Endothelial cell of umbilical vein (primary cell): ENCODE measurements at regions not wholly inside any gene's neighbourhood (a gene's known extent, or its start where the extent isn't known, plus 50 kb on each side); places are given as distances from the start of the nearest gene placed in this dataset.

Experiments used
- BruUV-seq: library from RNA; stranded (reverse); fragments of 400-500 nt; replicated peaks from 2 replicates; lab custom pipeline; 2021; lab: Mats Ljungman, UMichigan
- CTCF ChIA-PET: fragments of 300-600, 350-600 bp; sonication (Branson Sonifier 250); formaldehyde crosslinking; loops from one replicate; lab custom pipeline; 2021; ENCODE audit warnings: antibody characterized with exemption, inconsistent platforms; lab: Charles Lee
- POLR2A ChIA-PET: fragments of 300-600, 350-600 bp; sonication (Branson Sonifier 250); formaldehyde crosslinking; loops from one replicate; lab custom pipeline; 2021; ENCODE audit warnings: antibody characterized with exemption, inconsistent platforms; lab: Charles Lee
- DNase-seq: peaks from one replicate; pipeline ENCODE4 v3.0.0-alpha.2; 2011; ENCODE audit warnings: low read depth, low spot score
- FAIRE-seq: peaks from 2 replicates; lab custom pipeline; 2011; peaks lifted over from hg19 to GRCh38; lab: Jason Lieb, UNC
- H2AFZ ChIP-seq: 2 replicates; pipeline ENCODE4 v1.6.0; 2012; ENCODE audit warnings: low read depth, low read length, control low read depth, inconsistent platforms
- H3K27ac ChIP-seq: 2 replicates; pipeline ENCODE4 v1.5.1; 2011; ENCODE audit warnings: low read depth, mild to moderate bottlenecking, control low read depth, low read length, moderate library complexity; ENCODE audit not compliant: insufficient read depth
- H3K27me3 ChIP-seq, 2 experiments: 2 replicates each; pipeline versions ENCODE4 v1.6.0 to v1.6.1; 2011; ENCODE audit warnings: low read length in 2 of 2, mixed read lengths in 1 of 2; ENCODE audit not compliant: control insufficient read depth in 2 of 2, insufficient read depth in 2 of 2
- H3K36me3 ChIP-seq, 2 experiments: 2 replicates in 1 of 2; 3 replicates in 1 of 2; pipeline ENCODE4 v1.5.1; 2011; ENCODE audit warnings: low read length in 2 of 2, mild to moderate bottlenecking in 1 of 2, moderate library complexity in 1 of 2; ENCODE audit not compliant: control insufficient read depth in 2 of 2, insufficient read depth in 2 of 2; ENCODE audit errors: extremely low read depth in 1 of 2
- H3K4me1 ChIP-seq: 3 replicates; pipeline ENCODE4 v1.5.1; 2011; ENCODE audit warnings: mild to moderate bottlenecking, low read length; ENCODE audit not compliant: control insufficient read depth, insufficient read depth; ENCODE audit errors: extremely low read depth
- H3K4me2 ChIP-seq: 2 replicates; pipeline ENCODE4 v1.6.1; 2011; ENCODE audit warnings: low read length, control low read depth, mixed read lengths; ENCODE audit not compliant: insufficient read depth
- H3K4me3 ChIP-seq, 3 experiments: fragments of 200-600 bp in 1 of 3; sonication (generic), shearing (Covaris generic) in 1 of 3; replicated peaks in 1 of 3; 2 replicates each; pipeline ENCODE4 v1.5.1; 2011 to 2016; ENCODE audit warnings: control low read depth in 3 of 3, low read length in 3 of 3, mild to moderate bottlenecking in 2 of 3, inconsistent platforms in 1 of 3, low read depth in 1 of 3, moderate library complexity in 1 of 3; ENCODE audit not compliant: insufficient read depth in 1 of 3
- H3K79me2 ChIP-seq: 2 replicates; pipeline ENCODE4 v1.6.0; 2012; ENCODE audit warnings: low read length, inconsistent platforms; ENCODE audit not compliant: control insufficient read depth, insufficient read depth
- H3K9ac ChIP-seq: replicated peaks from 2 replicates; pipeline ENCODE3; 2011; ENCODE audit warnings: low read length, control low read depth; ENCODE audit not compliant: insufficient read depth; ENCODE audit errors: extremely low read depth
- H3K9me1 ChIP-seq: replicated peaks from 3 replicates; pipeline ENCODE4 v1.6.0; 2011; ENCODE audit warnings: mild to moderate bottlenecking, low read length; ENCODE audit not compliant: control insufficient read depth, insufficient read depth; ENCODE audit errors: extremely low read depth
- H3K9me3 ChIP-seq: replicated peaks from 2 replicates; pipeline ENCODE4 v1.5.1; 2012; ENCODE audit warnings: low read length, inconsistent platforms; ENCODE audit not compliant: control insufficient read depth, insufficient read depth
- H4K20me1 ChIP-seq: replicated peaks from 2 replicates; pipeline ENCODE3; 2011; ENCODE audit warnings: mild to moderate bottlenecking, low read length; ENCODE audit not compliant: control insufficient read depth, insufficient read depth; ENCODE audit errors: extremely low read depth
- CTCF ChIP-seq, 2 donors: IDR thresholded peaks; 1 replicate in 1 of 2; 2 replicates in 1 of 2; pipeline ENCODE4 v1.5.1; 2011; ENCODE audit warnings: low read length in 2 of 2, mild to moderate bottlenecking in 2 of 2, moderate library complexity in 2 of 2, control low read depth in 1 of 2, inconsistent platforms in 1 of 2, low read depth in 1 of 2; ENCODE audit not compliant: insufficient read depth in 1 of 2; ENCODE audit errors: extremely low read depth in 1 of 2
- EZH2 ChIP-seq: IDR thresholded peaks from 2 replicates; pipeline ENCODE4 v1.6.1; 2012; ENCODE audit warnings: borderline replicate concordance, low read depth, mild to moderate bottlenecking, moderate library complexity, low read length, inconsistent platforms; ENCODE audit not compliant: severe bottlenecking
- FOS ChIP-seq: IDR thresholded peaks from 2 replicates; pipeline ENCODE4 v1.6.1; 2011; ENCODE audit warnings: mild to moderate bottlenecking, low read length, moderate library complexity, borderline replicate concordance; ENCODE audit not compliant: insufficient read depth
- GATA2 ChIP-seq: IDR thresholded peaks from 2 replicates; pipeline ENCODE4 v1.7.0; 2011; ENCODE audit warnings: low read depth, mild to moderate bottlenecking, moderate library complexity, mixed read lengths, low read length; ENCODE audit not compliant: insufficient read length, insufficient read depth
- JUN ChIP-seq: IDR thresholded peaks from 2 replicates; pipeline ENCODE4 v1.6.1; 2011; ENCODE audit warnings: borderline replicate concordance, low read depth; ENCODE audit not compliant: insufficient read length, insufficient read depth
- MAX ChIP-seq: IDR thresholded peaks from 2 replicates; pipeline ENCODE4 v1.6.1; 2011; ENCODE audit not compliant: insufficient read depth, insufficient read length
- MYC ChIP-seq: IDR thresholded peaks from one replicate; pipeline ENCODE4 v1.6.1; 2011; ENCODE audit warnings: mild to moderate bottlenecking, low read depth, low read length
- POLR2A ChIP-seq: IDR thresholded peaks from 2 replicates; pipeline ENCODE4 v1.6.1; 2012; ENCODE audit warnings: low read depth, mild to moderate bottlenecking, control low read depth, low read length
- POLR2AphosphoS5 ChIP-seq: IDR thresholded peaks from 2 replicates; pipeline ENCODE4 v1.6.1; 2012; ENCODE audit warnings: low read depth, mild to moderate bottlenecking, control low read depth, low read length, moderate library complexity; ENCODE audit not compliant: insufficient read depth
- dilution Hi-C: fragments of 300-500 bp; cut with MboI; formaldehyde crosslinking; loops from one replicate; pipeline ENCODE4 v1.15.0; 2019; ENCODE audit warnings: low sequenced_read_pairs; ENCODE audit not compliant: extremely low pct_ligation_motif_present
- intact Hi-C: fragments of 100-400 bp; cut with micrococcal nuclease; formaldehyde crosslinking; loops from one replicate; pipeline ENCODE4 v1.10.0; 2022

GRCh38 chr3:117480525-117480924 lies 770.9 kb downstream of the TUSC7 start:
- BruUV-seq = no TSS peak
- dilution Hi-C loops (no loop called here), intact Hi-C loops (no loop called here)
- H3K27me3 ChIP-seq = no peaks in the 10 kb centered on the region
- CTCF ChIA-PET = no interaction called here
- no peaks in the 10 kb centered on the region for H3K9me3 ChIP-seq
- no peak for TF ChIP-seq GATA2
- TF ChIP-seq MYC = no peak
- no peak for TF ChIP-seq EZH2
- no peak for TF ChIP-seq POLR2A
- TF ChIP-seq CTCF (IDR thresholded peaks at IDR 0.05; ENCODE audit: extremely low read depth in 1 of 2, insufficient read depth in 1 of 2, low read depth in 1 of 2, low read length in 2 of 2) = no peak
- no peak overlapping the region for H3K4me3 ChIP-seq
- DNase-seq (no peak), FAIRE-seq (no peak)
- H3K4me2 ChIP-seq = no peak overlapping the region
- no peaks in the 10 kb centered on the region for H4K20me1 ChIP-seq
- no peak overlapping the region for H3K9ac ChIP-seq
- no peak overlapping the region for H2AFZ ChIP-seq
- no peaks in the 10 kb centered on the region for H3K79me2 ChIP-seq
- no peaks in the 10 kb centered on the region for H3K9me1 ChIP-seq
- H3K27ac ChIP-seq = no peak overlapping the region
- POLR2A ChIA-PET = no interaction called here
- no peaks in the 10 kb centered on the region for H3K36me3 ChIP-seq
- no peaks in the 10 kb centered on the region for H3K4me1 ChIP-seq

GRCh38 chr3:117480972-117481371 lies 771.4 kb downstream of the TUSC7 start:
- no peak overlapping the region for H3K4me2 ChIP-seq
- FAIRE-seq = no peak
- no peak overlapping the region for H3K4me3 ChIP-seq
- TF ChIP-seq JUN (no peak), MYC (no peak), CTCF (IDR thresholded peaks at IDR 0.05; ENCODE audit: extremely low read depth in 1 of 2, insufficient read depth in 1 of 2, low read depth in 1 of 2, low read length in 2 of 2) (no peak), FOS (no peak), POLR2A (no peak), EZH2 (no peak), MAX (no peak), POLR2AphosphoS5 (no peak), GATA2 (no peak)
- no peaks in the 10 kb centered on the region for H3K79me2 ChIP-seq
- dilution Hi-C loops = no loop called here
- no peak overlapping the region for H3K9ac ChIP-seq
- DNase-seq = no peak
- intact Hi-C loops = no loop called here
- CTCF ChIA-PET = no interaction called here
- H3K9me1 ChIP-seq = no peaks in the 10 kb centered on the region
- H3K27me3 ChIP-seq = no peaks in the 10 kb centered on the region
- BruUV-seq = no TSS peak
- H2AFZ ChIP-seq = no peak overlapping the region
- no peak overlapping the region for H3K27ac ChIP-seq
- H4K20me1 ChIP-seq = no peaks in the 10 kb centered on the region
- no peaks in the 10 kb centered on the region for H3K36me3 ChIP-seq
- no peaks in the 10 kb centered on the region for H3K9me3 ChIP-seq
- no peaks in the 10 kb centered on the region for H3K4me1 ChIP-seq
- POLR2A ChIA-PET = no interaction called here
